HG03354 (cell line): ENCODE measurements at regions not wholly inside any gene's neighbourhood (a gene's known extent, or its start where the extent isn't known, plus 50 kb on each side); places are given as distances from the start of the nearest gene placed in this dataset.

ENCODE experiments used
- ATAC-seq: cut with Tn5 transposase; IDR thresholded peaks from one replicate; pipeline ENCODE4 v1.9.1; 2021; ENCODE audit warnings: mild to moderate bottlenecking; ENCODE audit not compliant: unreplicated experiment, poor library complexity, severe bottlenecking

DNA sequence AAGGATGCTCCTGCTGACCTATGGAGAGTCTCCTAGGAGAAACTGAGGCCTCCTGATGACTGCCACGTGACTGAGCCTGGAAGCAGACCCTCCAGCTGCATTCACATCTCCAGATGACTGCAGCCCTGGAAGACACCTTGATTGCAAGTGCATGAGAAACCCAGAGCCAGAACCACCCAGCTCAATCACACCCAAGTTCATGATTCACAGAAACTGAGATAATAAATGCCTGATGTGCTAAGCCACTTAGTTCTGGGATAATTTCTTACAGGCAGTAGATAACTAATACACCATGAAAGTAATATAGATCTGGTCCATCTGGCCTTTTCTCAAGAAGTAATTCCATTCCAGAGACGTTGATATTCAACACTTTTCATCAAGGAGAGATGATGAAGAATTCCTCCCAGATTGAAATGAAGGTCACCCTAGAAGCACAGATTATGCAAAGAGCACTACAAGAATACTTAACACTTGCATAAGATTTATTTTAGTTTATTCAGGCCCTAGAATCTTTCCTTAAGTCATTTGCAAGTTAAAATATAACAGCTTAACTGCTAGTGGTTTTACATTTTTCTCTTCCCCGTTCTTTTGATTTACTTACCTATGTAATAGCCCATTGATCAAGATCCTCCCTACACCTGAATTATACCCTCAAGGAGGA, 208.2 kb upstream of the INHBA start:
- ATAC-seq = no peak

DNA sequence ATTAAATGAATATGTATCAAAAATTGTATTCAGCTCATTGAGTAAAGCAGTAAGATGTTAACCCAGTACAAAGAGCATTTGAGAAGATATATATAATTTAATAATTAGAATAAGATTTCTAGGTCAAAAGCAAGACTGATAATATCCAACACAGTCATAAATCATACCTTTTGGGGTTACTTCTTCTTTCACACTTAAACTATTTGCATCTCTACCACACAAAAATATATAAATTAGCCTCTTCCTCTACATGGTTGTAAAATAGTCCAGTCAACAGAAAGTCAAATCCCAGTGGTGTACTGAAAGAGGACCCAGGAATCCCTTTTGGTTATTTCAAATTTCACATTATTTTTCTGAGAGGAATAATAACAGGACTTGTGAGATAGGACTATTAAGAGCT, 204.6 kb upstream of the INHBA start:
- ATAC-seq = no peak

GRCh38 chr7:41900532-41900931, 197.6 kb upstream of the INHBA start:
- ATAC-seq = no peak

DNA sequence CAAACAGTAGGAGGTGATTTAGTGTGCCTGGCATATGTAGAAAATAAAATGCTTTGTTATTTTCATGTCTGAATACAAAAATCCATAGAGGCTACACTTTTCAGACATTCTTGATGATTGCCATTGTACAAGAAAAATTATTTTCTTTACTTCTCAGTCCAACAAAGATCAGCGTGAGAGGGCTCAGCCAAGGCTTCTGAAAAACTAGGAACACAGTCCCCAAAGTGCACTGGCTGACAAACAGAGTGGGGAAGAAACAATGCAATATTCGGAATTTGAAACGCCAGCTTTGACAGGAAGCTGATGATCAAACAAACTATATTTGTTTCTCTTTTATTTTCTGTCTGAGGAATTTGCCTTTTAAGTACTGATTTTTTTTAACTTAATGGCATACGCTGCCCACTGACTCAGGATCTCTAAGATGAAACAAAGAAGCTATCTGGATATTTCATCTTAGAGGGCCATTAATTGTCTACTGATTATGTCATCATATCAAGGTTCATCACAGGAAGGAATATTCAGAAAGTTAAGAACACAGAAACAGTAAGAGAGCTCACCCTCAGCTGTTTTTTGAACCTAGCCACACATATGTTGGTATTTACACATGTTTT, 197.0 kb upstream of the INHBA start:
- ATAC-seq = no peak

GRCh38 chr7:41893656-41894055, 190.8 kb upstream of the INHBA start:
- no peak for ATAC-seq

DNA sequence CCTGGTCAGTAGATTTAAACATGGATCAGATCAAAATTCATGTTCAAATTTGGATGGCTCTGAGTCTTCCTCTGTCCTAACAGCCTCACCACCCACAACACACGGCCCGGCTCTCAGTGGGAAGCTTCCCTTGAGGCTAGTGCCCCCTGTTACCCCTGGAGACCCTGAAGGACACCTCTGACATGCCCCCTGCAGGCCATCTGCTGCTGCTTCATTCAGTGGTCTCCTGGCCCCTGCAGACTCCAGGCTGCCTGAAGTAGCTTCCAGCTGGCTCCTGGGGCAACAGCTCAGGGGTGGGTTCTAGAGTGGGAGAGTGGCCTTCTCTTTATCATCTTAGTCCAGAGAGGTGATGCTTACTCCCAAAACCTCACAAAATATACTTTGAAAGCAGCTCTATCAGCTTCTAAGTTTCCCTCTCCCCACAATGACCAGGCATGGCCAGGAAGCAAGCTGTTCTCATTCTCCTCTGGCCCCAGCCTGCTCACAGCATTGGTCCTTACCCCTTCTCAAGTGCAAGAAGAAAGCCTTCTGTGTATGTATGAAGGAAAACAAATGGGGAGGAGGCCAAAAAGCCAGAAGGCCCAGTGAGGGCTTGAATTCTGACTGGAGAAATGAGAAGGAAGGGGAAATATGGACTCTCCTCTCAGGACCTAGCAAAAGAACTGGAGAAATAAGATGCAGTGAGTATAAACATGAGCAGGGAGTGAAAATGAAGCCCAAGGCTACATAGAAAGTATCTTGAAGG, 189.6 kb upstream of the INHBA start:
- ATAC-seq = no peak

DNA sequence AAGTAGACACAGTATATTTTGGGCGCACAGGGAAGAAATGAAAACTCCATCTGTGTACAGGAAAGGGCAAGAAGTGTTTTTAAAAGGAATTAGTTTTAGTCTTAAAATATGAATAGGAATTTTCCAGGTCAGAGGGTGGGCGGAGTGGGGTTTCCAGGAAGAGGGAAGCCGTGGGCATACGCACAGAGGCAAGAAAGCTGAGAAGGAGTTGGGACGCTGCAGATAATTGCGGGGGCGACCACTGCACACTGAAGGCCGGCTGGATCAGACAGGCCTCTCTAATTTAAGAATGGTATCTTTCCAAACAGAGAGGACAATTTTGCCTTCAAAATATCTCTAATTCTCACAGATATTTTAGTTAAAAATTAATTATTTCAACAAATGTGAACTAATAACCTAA, 189.1 kb upstream of the INHBA start:
- no peak for ATAC-seq

DNA sequence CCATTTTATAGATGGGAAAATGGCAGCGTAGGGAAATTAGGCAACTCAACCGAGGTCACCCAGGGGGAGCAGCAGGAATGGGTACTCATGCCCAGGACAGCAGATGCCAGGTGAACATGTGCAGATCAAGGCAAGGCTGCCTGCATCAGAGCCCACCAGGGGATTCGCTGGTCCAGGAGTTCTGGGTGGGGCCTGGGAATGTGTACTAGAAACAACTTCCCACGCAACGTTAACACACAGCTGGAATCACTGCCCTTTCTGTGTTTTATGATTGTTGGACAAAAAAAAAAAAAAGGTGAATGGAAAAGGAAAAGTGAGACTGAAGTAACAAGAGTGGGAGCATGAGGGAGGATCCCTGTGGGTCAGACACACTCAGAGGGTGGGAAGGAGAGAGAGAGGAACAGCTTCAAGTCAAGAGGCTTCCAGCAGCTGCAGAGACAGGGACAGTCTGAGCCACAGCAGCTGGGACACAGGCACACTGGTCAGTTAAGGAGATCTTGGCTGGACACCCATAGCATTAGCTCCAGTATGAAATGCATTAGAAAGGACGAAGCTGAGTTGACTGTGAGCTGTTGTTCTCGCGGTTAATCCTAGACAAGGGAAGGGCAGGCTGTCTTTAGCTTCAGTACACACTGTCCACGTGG, 187.9 kb upstream of the INHBA start:
- no peak for ATAC-seq

DNA sequence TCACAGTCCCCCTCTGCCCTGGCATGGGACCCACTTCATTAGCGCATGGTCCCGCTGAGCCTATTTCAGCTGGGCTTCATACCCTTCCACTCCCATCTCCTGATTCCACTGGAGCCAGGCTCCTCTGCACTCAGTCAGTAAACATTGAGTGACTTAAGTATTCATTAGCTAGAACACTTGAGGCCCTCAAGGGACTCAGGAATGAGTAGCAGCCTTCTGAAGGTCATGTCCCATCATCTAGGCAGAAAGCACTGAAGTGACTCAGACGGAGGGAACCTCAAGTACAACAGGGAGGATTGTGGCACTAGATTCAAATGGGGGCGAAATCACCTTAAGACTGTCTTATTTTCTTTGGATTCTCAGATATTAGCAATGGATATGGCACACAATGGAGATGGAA, 186.6 kb upstream of the INHBA start:
- no peak for ATAC-seq

GRCh38 chr7:41889040-41889439, 186.2 kb upstream of the INHBA start:
- ATAC-seq = peak; percentile 78

GRCh38 chr7:41887416-41887815, 184.5 kb upstream of the INHBA start:
- ATAC-seq = no peak

- ATAC-seq = no peak
Observed at GRCh38 chr7:41886901-41887311, 184.0 kb upstream of the INHBA start.

DNA sequence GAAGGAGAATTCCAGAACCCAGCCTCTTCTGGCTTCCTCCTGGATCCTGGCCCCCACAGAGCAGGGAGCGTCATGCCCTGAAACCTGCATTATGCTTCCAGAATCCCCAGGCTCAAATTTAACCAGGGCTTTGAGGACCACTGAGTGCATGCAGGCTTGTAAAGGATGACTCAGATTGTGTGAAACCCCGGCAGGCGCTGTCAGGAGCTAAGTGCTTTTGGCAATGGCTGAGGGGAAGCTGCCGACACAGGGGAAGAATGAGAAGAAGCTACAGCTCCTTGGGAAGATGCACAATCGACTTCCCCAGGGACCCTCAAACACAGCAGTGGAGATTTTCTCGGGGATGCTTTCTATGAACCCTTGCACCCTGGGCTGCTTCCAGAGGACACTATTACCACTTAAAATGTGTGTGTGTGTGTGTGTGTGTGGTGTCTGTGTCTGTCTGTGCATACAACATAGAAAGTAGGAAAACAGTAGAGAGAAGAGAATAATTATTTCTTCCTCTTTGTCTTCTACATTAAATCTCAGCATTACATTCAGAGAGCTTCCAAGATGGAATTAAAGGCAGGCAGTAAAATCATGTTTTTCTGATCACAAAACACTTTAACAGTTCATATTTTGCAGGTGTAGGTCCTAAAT, 183.5 kb upstream of the INHBA start:
- no peak for ATAC-seq

DNA sequence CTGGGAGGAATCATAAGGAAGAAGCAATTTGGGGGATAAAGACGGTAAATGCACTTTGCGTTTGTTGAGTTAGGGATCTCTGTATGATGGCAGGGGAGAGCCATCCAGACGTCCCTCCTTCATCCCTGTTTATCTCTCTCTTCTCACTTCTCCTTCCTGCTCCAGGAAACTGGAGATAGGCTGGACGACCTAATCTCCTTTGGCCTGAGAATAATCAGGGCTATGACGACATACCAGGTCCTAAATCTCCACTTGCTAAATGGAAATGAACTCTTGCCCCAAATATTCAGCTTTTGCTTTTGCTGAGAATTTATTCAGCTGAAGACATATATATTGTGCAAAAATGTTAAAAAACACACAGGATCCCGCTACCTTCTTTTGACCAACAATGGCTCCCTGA, 182.9 kb upstream of the INHBA start:
- no peak for ATAC-seq

GRCh38 chr7:41885078-41885477, 182.2 kb upstream of the INHBA start:
- no peak for ATAC-seq

DNA sequence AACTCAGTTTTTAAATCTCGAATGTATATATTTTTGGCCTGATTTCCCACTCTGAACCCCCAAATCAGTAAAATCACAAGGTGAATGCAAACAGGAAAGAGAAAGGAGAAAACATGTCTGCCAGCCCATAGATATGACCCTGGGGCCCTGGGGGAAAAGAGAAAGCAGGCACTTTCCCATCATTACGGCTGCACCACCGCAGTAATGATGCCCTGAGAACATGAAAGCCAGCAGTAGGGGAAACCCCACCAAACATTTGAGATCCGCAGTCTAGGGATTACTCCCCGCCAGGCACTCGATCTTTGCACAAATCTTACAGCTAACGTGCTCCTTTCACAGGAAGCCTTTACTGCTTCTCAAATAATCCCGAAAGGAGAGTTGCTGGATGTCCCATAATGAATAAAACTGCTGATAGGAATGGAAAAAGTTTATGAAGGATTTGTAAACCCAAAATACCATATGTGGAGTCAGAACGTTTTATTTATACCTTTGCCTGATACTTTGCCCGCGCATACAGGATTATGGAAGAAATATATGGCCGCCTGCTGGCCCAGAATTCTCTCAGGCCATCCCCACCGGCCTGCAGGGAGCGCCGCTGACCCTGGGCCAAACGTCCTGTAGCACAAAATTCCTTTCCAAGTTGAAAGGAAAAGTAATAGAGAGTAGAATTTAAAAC, 180.0 kb upstream of the INHBA start:
- ATAC-seq = peak; percentile 41

GRCh38 chr7:41882256-41882655, 179.4 kb upstream of the INHBA start:
- peak; percentile 24 for ATAC-seq

DNA sequence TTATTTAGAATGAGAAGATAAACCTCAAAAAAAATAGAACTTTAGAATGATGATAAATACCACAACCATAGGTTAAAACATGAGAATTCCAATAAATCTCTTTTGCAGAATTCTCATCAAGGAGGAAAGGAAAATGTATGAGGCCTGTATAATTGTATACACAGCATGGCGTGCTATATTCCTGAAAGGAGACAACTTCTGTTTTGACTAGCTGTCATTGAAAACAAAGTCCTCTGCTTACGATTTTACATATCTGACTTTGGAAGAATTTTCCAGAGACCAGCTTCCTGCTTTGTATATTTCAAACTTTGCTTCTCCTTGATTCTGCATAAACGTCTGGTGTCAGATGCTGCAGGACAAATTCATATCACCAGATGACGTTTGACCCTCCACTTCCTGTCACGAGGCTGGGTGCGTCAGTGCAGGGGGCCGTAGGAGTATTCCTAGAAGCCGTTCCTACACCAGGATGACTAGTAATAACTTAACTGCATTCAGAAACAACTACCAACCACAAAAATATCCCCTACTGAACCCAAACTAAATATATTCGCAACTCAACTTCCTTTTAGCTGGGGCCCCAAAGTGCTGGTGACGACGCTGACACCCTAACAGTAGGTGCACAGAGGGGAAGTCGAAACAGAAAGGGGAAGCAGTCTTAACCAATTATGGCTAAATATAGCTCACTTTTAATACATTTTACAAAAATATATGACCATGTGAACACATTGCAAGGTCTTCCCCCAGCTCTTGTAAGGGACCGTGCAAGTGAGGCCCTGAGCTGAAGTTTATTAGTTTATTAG, 178.6 kb upstream of the INHBA start:
- ATAC-seq = peak; percentile 96

GRCh38 chr7:41880107-41880506, 177.2 kb upstream of the INHBA start:
- no peak for ATAC-seq
